MCF 10A (cell line): ENCODE measurements at regions not wholly inside any gene's neighbourhood (a gene's known extent, or its start where the extent isn't known, plus 50 kb on each side); places are given as distances from the start of the nearest gene placed in this dataset.

Experiments
- BruUV-seq: library from RNA; stranded (reverse); fragments of 400-500 nt; replicated peaks from 2 replicates; lab custom pipeline; 2021; lab: Mats Ljungman, UMichigan
- CTCF ChIA-PET: fragments of 300-600 bp; sonication (Branson Sonifier 250); formaldehyde crosslinking; extraction: SDS; loops from one replicate; lab custom pipeline; 2021; ENCODE audit warnings: antibody characterized with exemption, inconsistent platforms; lab: Yijun Ruan, JAX
- POLR2A ChIA-PET: fragments of 300-600, 350-650 bp; sonication (Branson Sonifier 250); formaldehyde crosslinking; extraction: SDS; loops from one replicate; lab custom pipeline; 2020; ENCODE audit warnings: antibody characterized with exemption, inconsistent platforms; lab: Yijun Ruan, JAX
- DNase-seq: peaks from one replicate; pipeline ENCODE4 v3.0.0-alpha.2; 2018; ENCODE audit not compliant: unreplicated experiment
- H3K27ac Mint-ChIP-seq: one replicate; pipeline ENCODE4 v1.8.0; 2022; ENCODE audit warnings: mild to moderate bottlenecking, low read depth, mixed read lengths; ENCODE audit not compliant: unreplicated experiment
- H3K27me3 Mint-ChIP-seq: one replicate; pipeline ENCODE4 v1.8.0; 2022; ENCODE audit warnings: mixed read lengths; ENCODE audit not compliant: insufficient read depth, unreplicated experiment
- H3K36me3 Mint-ChIP-seq: one replicate; pipeline ENCODE4 v1.8.0; 2022; ENCODE audit warnings: mild to moderate bottlenecking, moderate library complexity, mixed read lengths; ENCODE audit not compliant: insufficient read depth, unreplicated experiment
- H3K4me1 Mint-ChIP-seq: one replicate; pipeline ENCODE4 v1.8.0; 2022; ENCODE audit warnings: mixed read lengths; ENCODE audit not compliant: insufficient read depth, unreplicated experiment
- H3K4me3 Mint-ChIP-seq: one replicate; pipeline ENCODE4 v1.8.0; 2022; ENCODE audit warnings: mild to moderate bottlenecking, moderate library complexity, mixed read lengths; ENCODE audit not compliant: unreplicated experiment
- H3K9me3 Mint-ChIP-seq: one replicate; pipeline ENCODE4 v1.8.0; 2022; ENCODE audit warnings: mixed read lengths; ENCODE audit not compliant: unreplicated experiment
- intact Hi-C: fragments of 100-400 bp; cut with micrococcal nuclease; formaldehyde crosslinking; loops from 2 replicates; pipeline ENCODE4 v1.14.1; 2022
- TF ChIP-seq, protein P1 (sequence below): fragments of 200-600 bp; IDR thresholded peaks from one replicate; pipeline ENCODE4 v1.8.0; 2022; ENCODE audit warnings: antibody characterized with exemption, mild to moderate bottlenecking; ENCODE audit not compliant: unreplicated experiment

DNA sequence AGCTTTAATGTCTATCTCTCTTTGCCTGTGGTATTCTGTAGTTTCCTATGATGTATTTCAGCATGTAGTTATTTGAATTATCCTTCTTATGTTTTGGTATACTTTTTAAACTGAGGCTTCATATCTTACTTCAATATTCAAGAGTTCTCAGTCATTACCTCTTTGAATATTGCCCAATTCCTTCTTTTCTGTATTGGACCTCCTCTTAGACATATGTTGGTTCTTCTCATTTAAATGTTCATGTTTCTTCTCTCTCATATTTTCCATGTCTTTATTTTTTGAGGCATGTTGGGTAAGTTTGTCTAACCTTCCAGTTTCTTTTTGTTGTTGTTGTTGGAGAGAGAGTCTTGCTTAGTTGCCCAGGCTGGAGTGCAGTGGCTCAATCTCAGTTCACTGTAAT is 140.6 kb downstream of the MRPS6 start:
- TF ChIP-seq, protein P1, sequence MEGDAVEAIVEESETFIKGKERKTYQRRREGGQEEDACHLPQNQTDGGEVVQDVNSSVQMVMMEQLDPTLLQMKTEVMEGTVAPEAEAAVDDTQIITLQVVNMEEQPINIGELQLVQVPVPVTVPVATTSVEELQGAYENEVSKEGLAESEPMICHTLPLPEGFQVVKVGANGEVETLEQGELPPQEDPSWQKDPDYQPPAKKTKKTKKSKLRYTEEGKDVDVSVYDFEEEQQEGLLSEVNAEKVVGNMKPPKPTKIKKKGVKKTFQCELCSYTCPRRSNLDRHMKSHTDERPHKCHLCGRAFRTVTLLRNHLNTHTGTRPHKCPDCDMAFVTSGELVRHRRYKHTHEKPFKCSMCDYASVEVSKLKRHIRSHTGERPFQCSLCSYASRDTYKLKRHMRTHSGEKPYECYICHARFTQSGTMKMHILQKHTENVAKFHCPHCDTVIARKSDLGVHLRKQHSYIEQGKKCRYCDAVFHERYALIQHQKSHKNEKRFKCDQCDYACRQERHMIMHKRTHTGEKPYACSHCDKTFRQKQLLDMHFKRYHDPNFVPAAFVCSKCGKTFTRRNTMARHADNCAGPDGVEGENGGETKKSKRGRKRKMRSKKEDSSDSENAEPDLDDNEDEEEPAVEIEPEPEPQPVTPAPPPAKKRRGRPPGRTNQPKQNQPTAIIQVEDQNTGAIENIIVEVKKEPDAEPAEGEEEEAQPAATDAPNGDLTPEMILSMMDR: no peak
- BruUV-seq: no TSS peak
- no peak overlapping the region for H3K27ac Mint-ChIP-seq
- POLR2A ChIA-PET: no interaction called here
- no peak overlapping the region for H3K4me3 Mint-ChIP-seq
- peaks cover 10% of the 10 kb centered on the region for H3K9me3 Mint-ChIP-seq
- CTCF ChIA-PET: no interaction called here
- intact Hi-C loops: no loop called here
- H3K36me3 Mint-ChIP-seq: peaks cover 6% of the 10 kb centered on the region
- no peaks in the 10 kb centered on the region for H3K4me1 Mint-ChIP-seq
- DNase-seq: no peak
- H3K27me3 Mint-ChIP-seq: no peaks in the 10 kb centered on the region

DNA sequence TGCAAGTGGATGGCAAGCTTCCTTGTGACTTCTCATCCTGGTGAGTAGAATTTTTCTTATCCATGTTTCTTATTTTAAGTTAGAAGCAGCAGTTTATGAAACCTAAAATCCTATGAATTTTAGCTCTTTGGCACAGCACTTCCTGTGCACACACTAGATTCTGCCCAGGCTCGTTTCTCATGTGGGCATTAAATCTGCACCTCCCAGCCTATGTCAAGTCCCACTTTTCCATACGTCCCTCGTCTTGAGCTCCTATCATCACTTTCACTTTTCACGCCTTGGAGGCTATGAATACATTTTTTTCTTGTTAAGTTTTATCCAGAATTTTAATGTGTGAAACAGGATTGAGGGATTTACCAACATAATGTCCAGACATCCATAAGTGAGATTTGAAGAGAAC is 142.1 kb downstream of the MRPS6 start:
- POLR2A ChIA-PET: no interaction called here
- no TSS peak for BruUV-seq
- Mint-ChIP-seq H3K4me3 (no peak overlapping the region), H3K36me3 (peaks cover 6% of the 10 kb centered on the region), H3K4me1 (no peaks in the 10 kb centered on the region), H3K9me3 (peaks cover 10% of the 10 kb centered on the region), H3K27ac (no peak overlapping the region), H3K27me3 (no peaks in the 10 kb centered on the region)
- intact Hi-C loops: no loop called here
- no peak for DNase-seq
- CTCF ChIA-PET: interaction anchor here (0.7 to 1.0 kb wide), 2 partner anchors 74 to 292 kb away, joined by 3 to 4 read pairs; no protein-coding TSS in a partner anchor
- TF ChIP-seq, protein P1: no peak

DNA sequence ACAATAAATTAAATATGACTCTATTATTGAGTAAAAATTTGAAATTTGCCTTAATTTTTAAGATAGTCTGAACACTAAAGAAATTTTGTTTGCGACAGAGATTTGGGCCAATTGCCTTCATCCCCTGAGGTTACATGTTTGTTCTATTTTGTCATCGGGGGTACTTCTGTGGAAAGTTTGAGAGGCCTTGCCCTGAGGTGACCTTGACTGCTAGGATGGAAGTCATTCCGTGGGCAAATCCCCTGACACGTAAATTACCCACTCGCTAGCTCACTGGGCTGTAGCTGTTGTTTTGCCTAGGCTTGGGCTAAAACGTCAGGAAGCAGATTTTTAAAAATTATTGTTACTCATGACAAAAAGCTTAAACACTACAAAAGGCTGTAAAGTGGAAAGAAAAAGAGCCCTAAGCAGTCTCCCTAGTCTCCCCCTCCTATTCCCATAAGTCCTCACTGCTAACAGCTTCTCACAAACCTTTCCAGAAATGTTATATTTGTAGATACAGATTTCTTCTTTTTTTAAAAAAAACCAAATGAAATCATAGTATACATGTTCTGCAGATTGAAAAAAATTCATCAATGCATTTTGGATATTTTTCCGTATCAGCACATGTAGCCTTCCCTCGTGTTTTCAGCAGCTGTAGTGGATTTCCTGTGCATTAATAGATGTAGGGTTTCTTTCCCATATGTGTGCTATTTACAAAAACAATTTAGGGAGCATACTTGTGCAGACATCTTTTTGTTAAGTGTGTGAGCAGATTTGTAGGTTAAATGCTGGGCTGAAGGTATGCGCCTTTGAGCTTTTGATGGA is 142.7 kb downstream of the MRPS6 start:
- intact Hi-C loops: no loop called here
- TF ChIP-seq, protein P1: no peak
- no peaks in the 10 kb centered on the region for H3K4me1 Mint-ChIP-seq
- H3K27ac Mint-ChIP-seq: no peak overlapping the region
- ChIA-PET POLR2A (no interaction called here), CTCF (interaction anchor here (0.5 to 1.0 kb wide), 3 partner anchors 75 to 298 kb away, joined by 3 to 4 read pairs (median 3); no protein-coding TSS in a partner anchor)
- DNase-seq: no peak
- no peaks in the 10 kb centered on the region for H3K27me3 Mint-ChIP-seq
- BruUV-seq: no TSS peak
- peaks cover 10% of the 10 kb centered on the region for H3K9me3 Mint-ChIP-seq
- H3K36me3 Mint-ChIP-seq: peaks cover 6% of the 10 kb centered on the region
- H3K4me3 Mint-ChIP-seq: no peak overlapping the region

DNA sequence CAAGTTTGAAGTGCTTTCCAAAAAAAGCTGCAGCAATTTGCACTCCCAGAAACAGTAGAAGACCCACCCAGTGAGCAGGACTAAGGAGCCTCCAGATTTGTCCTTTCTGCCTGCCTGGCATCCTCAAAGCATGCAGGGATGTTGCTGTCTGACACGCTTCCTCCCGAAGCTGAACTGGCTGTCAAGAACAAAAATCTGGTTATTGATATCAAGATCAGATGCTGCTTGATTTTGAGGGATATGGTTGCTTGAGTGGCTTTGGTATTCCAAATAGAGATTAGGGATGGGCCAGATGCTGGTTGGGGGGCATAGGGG is 143.3 kb downstream of the MRPS6 start:
- Mint-ChIP-seq H3K27me3 (no peaks in the 10 kb centered on the region), H3K4me3 (no peak overlapping the region), H3K27ac (no peak overlapping the region), H3K4me1 (no peaks in the 10 kb centered on the region), H3K36me3 (peaks cover 6% of the 10 kb centered on the region), H3K9me3 (peaks cover 10% of the 10 kb centered on the region)
- TF ChIP-seq, protein P1: no peak
- intact Hi-C loops: no loop called here
- no TSS peak for BruUV-seq
- DNase-seq: no peak
- POLR2A ChIA-PET: no interaction called here
- CTCF ChIA-PET: interaction anchor here (0.5 to 1.0 kb wide), 2 partner anchors 293 to 298 kb away, joined by 3 read pairs; no protein-coding TSS in a partner anchor
